Upper lobe of left lung (tissue), 4 donors: ENCODE measurements at regions not wholly inside any gene's neighbourhood (a gene's known extent, or its start where the extent isn't known, plus 50 kb on each side); places are given as distances from the start of the nearest gene placed in this dataset.

Source experiments
- CTCF ChIP-seq, 6 experiments: fragments of 450-650 bp in 4 of 6; fragments of 200-600 bp in 2 of 6; sonication (generic) in 2 of 6; IDR thresholded peaks; one replicate each; pipeline ENCODE4 v1.5.1; 2016 to 2019; ENCODE audit warnings: antibody characterized with exemption in 6 of 6
- POLR2AphosphoS5 ChIP-seq, 2 donors: sonication (generic); formaldehyde crosslinking; IDR thresholded peaks; one replicate each; pipeline ENCODE4 v1.5.1; 2017; ENCODE audit warnings: antibody characterized with exemption in 2 of 2

GRCh38 chr9:16057541-16057940, 504.7 kb downstream of the CCDC171 start:
- TF ChIP-seq POLR2AphosphoS5 (IDR thresholded peaks at IDR 0.05), result no peak
- TF ChIP-seq CTCF (IDR thresholded peaks at IDR 0.05), result no peak
